ENCODE measurements at regions not wholly inside any gene's neighbourhood (a gene's known extent, or its start where the extent isn't known, plus 50 kb on each side); places are given as distances from the start of the nearest gene placed in this dataset.

GRCh38 chr9:73655831-73656230 is 504.2 kb downstream of the ANXA1 start:
- no peak overlapping the region for H3K27ac ChIP-seq (ENCODE audit: low read length)
- no peak for DNase-seq
- intact Hi-C loops (cut with DNase I) = no loop called here
- ATAC-seq = no peak
- H3K4me1 ChIP-seq (ENCODE audit: control insufficient read depth, insufficient read depth, low read length) = no peaks in the 10 kb centered on the region
- no peak overlapping the region for H3K4me3 ChIP-seq (ENCODE audit: low read length)
- 59% methylated on average over 2 of the region's 2 CpGs for WGBS
- H3K27me3 ChIP-seq (ENCODE audit: control insufficient read depth, insufficient read depth) = no peaks in the 10 kb centered on the region
- no peaks in the 10 kb centered on the region for H3K9me3 ChIP-seq (ENCODE audit: control insufficient read depth, low read length)

- H3K27me3 ChIP-seq (ENCODE audit: control insufficient read depth, insufficient read depth) = no peaks in the 10 kb centered on the region
- H3K9me3 ChIP-seq (ENCODE audit: control insufficient read depth, low read length) = no peaks in the 10 kb centered on the region
- intact Hi-C loops (cut with DNase I) = no loop called here
- no peak for ATAC-seq
- no peak overlapping the region for H3K4me3 ChIP-seq (ENCODE audit: low read length)
- no peak for DNase-seq
- no peak overlapping the region for H3K27ac ChIP-seq (ENCODE audit: low read length)
- no peaks in the 10 kb centered on the region for H3K4me1 ChIP-seq (ENCODE audit: control insufficient read depth, insufficient read depth, low read length)
- WGBS = 52% methylated on average over 1 of the region's 1 CpG
Measured at GRCh38 chr9:73665253-73665652, 513.6 kb downstream of the ANXA1 start.

- no peak for DNase-seq
- H3K27me3 ChIP-seq (ENCODE audit: control insufficient read depth, insufficient read depth) = no peaks in the 10 kb centered on the region
- intact Hi-C loops (cut with DNase I) = no loop called here
- no peak overlapping the region for H3K27ac ChIP-seq (ENCODE audit: low read length)
- no peaks in the 10 kb centered on the region for H3K4me1 ChIP-seq (ENCODE audit: control insufficient read depth, insufficient read depth, low read length)
- 69% methylated on average over 1 of the region's 1 CpG for WGBS
- ATAC-seq = no peak
- H3K4me3 ChIP-seq (ENCODE audit: low read length) = no peak overlapping the region
- no peaks in the 10 kb centered on the region for H3K9me3 ChIP-seq (ENCODE audit: control insufficient read depth, low read length)
Measured at GRCh38 chr9:73667749-73668148, 516.1 kb downstream of the ANXA1 start.

- ATAC-seq (no peak), DNase-seq (no peak)
- WGBS = 53% methylated on average over 6 of the region's 6 CpGs
- intact Hi-C loops (cut with DNase I) = no loop called here
- no peaks in the 10 kb centered on the region for H3K27me3 ChIP-seq (ENCODE audit: control insufficient read depth, insufficient read depth)
- no peak overlapping the region for H3K27ac ChIP-seq (ENCODE audit: low read length)
- H3K4me3 ChIP-seq (ENCODE audit: low read length) = no peak overlapping the region
- no peaks in the 10 kb centered on the region for H3K4me1 ChIP-seq (ENCODE audit: control insufficient read depth, insufficient read depth, low read length)
- H3K9me3 ChIP-seq (ENCODE audit: control insufficient read depth, low read length) = no peaks in the 10 kb centered on the region
Measured at GRCh38 chr9:73680831-73681230, 529.2 kb downstream of the ANXA1 start.

GRCh38 chr9:73682789-73683188 is 531.1 kb downstream of the ANXA1 start:
- no peak for ATAC-seq
- DNase-seq = no peak
- Histone ChIP-seq H3K4me3 (ENCODE audit: low read length) (no peak overlapping the region), H3K27me3 (ENCODE audit: control insufficient read depth, insufficient read depth) (no peaks in the 10 kb centered on the region), H3K4me1 (ENCODE audit: control insufficient read depth, insufficient read depth, low read length) (no peaks in the 10 kb centered on the region), H3K9me3 (ENCODE audit: control insufficient read depth, low read length) (no peaks in the 10 kb centered on the region), H3K27ac (ENCODE audit: low read length) (no peak overlapping the region)
- intact Hi-C loops (cut with DNase I) = no loop called here

DNA sequence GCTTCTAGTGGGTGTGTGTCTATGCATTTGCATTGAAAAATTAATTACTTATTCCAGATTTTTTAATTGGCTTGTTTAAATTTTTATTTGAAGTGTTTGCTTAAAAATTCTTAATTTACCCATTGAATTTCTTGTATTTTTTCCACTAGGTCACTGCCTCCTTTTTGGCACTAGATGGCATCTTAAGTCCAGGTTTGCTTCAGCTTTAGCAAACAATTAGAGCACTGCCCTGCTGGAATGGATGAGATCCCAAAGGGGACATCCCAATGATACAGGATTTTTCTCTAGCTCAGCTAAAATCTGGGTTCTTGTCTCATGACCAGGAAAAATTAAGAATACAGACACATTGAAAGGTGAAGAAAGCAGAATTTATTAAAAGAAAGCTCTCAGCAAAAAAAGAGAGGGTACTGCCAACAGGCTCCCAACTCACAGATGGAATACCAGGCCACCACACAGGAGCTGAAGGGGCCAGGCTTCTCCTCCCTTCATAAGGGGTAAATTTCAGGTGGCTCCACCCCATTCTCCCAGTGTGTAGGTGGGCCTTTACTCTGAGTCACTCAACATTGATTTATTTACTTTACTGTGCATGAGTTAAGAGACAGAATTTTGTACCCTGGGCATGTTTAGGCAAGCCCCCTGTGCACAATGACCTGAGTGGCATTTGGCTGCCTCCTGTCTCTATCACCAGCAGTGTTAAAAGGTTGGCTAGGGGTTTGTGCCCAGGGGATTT is 532.4 kb downstream of the ANXA1 start:
- no peak overlapping the region for H3K4me3 ChIP-seq (ENCODE audit: low read length)
- H3K9me3 ChIP-seq (ENCODE audit: control insufficient read depth, low read length) = no peaks in the 10 kb centered on the region
- ATAC-seq = no peak
- intact Hi-C loops (cut with DNase I) = no loop called here
- H3K27ac ChIP-seq (ENCODE audit: low read length) = no peak overlapping the region
- H3K27me3 ChIP-seq (ENCODE audit: control insufficient read depth, insufficient read depth) = no peaks in the 10 kb centered on the region
- no peak for DNase-seq
- no peaks in the 10 kb centered on the region for H3K4me1 ChIP-seq (ENCODE audit: control insufficient read depth, insufficient read depth, low read length)

DNA sequence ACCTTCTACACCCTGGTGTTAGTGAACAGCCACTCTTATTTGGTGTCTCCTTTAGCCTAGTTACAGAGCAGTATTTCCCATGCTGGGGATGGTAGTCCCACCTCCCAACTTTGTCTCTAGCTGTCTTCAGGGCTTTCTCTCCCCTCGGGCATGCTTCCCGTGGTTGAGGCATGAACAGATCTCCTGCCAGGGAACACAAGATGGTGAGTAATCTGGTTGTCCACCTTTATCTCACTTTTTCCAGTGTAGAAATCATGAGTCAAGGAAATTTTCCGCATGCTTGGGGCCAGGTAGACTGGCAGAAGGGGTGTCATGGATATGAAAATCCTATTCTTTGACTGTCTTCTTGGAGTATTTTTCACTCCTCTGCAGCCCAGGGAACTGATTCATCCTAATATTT is 532.9 kb downstream of the ANXA1 start:
- no peak for DNase-seq
- no peak overlapping the region for H3K4me3 ChIP-seq (ENCODE audit: low read length)
- WGBS = 61% methylated on average over 3 of the region's 3 CpGs
- no peak overlapping the region for H3K27ac ChIP-seq (ENCODE audit: low read length)
- no peaks in the 10 kb centered on the region for H3K27me3 ChIP-seq (ENCODE audit: control insufficient read depth, insufficient read depth)
- no peaks in the 10 kb centered on the region for H3K4me1 ChIP-seq (ENCODE audit: control insufficient read depth, insufficient read depth, low read length)
- H3K9me3 ChIP-seq (ENCODE audit: control insufficient read depth, low read length) = no peaks in the 10 kb centered on the region
- ATAC-seq = no peak
- intact Hi-C loops (cut with DNase I) = no loop called here

- Histone ChIP-seq H3K27ac (ENCODE audit: low read length) (no peak overlapping the region), H3K4me3 (ENCODE audit: low read length) (no peak overlapping the region), H3K4me1 (ENCODE audit: control insufficient read depth, insufficient read depth, low read length) (no peaks in the 10 kb centered on the region), H3K27me3 (ENCODE audit: control insufficient read depth, insufficient read depth) (no peaks in the 10 kb centered on the region), H3K9me3 (ENCODE audit: control insufficient read depth, low read length) (no peaks in the 10 kb centered on the region)
- no peak for DNase-seq
- intact Hi-C loops (cut with DNase I) = no loop called here
- no peak for ATAC-seq
- 75% methylated on average over 3 of the region's 3 CpGs for WGBS
Measured at GRCh38 chr9:73685786-73686185, 534.1 kb downstream of the ANXA1 start.

DNA sequence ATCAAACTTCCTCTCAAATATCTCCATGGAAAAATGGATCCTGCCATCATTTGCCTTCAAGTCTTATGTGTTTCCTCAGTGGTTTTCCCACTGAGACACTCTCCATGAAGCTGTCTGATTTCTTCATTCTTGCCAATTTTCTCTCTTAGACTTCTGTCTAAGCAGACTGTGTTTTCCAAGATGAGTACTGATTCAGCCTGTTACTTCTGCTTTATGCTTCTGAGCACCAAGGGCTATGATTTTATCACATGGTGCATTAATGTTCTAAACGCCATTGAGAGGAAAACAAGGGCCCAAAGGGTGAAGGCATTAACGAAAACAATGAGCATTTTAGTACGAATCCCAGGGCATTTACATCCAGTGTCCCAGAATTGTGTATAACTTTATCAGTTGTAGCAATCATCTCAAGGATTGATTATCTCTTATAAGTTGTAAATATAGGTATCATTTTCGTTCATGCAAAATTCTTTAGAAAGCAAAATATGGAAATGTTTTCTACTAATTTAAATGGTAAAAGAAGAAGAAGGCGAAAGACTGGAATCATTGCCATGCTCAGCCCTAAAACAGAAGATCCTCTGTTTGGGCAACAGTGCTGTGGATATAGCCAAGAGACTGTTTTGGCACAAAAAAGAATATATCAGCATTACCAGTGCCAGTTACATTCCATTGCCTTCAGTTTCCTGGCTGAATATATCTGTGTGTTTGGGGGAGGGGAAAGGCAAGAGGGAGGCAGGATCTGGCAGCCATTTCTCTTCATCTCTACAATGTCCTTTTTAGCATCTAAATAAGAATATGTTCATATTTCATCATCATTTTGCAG is 537.6 kb downstream of the ANXA1 start:
- Histone ChIP-seq H3K27ac (ENCODE audit: low read length) (no peak overlapping the region), H3K4me1 (ENCODE audit: control insufficient read depth, insufficient read depth, low read length) (no peaks in the 10 kb centered on the region), H3K27me3 (ENCODE audit: control insufficient read depth, insufficient read depth) (no peaks in the 10 kb centered on the region), H3K9me3 (ENCODE audit: control insufficient read depth, low read length) (no peaks in the 10 kb centered on the region), H3K4me3 (ENCODE audit: low read length) (no peak overlapping the region)
- DNase-seq = no peak
- intact Hi-C loops (cut with DNase I) = no loop called here
- no peak for ATAC-seq
- 65% methylated on average over 5 of the region's 5 CpGs for WGBS

DNA sequence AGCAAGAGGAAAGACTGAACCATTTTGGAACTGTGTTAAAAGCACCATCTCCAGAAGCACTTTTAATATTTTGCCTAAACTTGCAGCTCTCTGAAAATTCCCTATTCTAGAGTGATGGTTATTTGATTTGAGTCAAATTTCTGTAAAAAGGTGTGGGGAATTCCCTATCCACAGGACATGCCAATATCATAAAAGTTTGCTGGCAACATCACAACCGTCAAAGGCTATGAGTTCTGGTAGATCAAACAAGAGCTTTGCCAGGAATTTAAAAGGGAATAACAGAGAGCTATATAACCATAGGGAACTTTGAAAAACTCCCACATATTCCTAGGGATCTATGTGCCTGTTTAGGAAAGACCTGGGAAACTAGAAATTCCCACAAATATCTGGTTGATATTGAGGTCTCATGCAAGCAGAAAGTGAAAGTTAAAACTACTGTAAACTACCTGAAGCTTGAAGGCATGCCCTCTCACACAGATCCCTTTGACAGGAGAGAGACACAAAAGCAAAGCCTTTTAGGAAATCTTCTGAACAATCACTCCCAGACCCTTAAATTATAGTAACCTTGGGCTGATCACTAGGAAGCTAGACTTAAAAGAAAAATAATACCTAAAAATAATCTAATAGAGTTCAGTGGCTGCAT is 549.9 kb downstream of the ANXA1 start:
- Histone ChIP-seq H3K27ac (ENCODE audit: low read length) (no peak overlapping the region), H3K27me3 (ENCODE audit: control insufficient read depth, insufficient read depth) (no peaks in the 10 kb centered on the region), H3K4me3 (ENCODE audit: low read length) (no peak overlapping the region), H3K4me1 (ENCODE audit: control insufficient read depth, insufficient read depth, low read length) (no peaks in the 10 kb centered on the region), H3K9me3 (ENCODE audit: control insufficient read depth, low read length) (no peaks in the 10 kb centered on the region)
- no peak for ATAC-seq
- intact Hi-C loops (cut with DNase I) = no loop called here
- no peak for DNase-seq
- 67% methylated on average over 1 of the region's 1 CpG for WGBS

GRCh38 chr9:73714294-73714693 is 562.6 kb downstream of the ANXA1 start:
- ATAC-seq (no peak), DNase-seq (no peak)
- Histone ChIP-seq H3K9me3 (ENCODE audit: control insufficient read depth, low read length) (no peaks in the 10 kb centered on the region), H3K27me3 (ENCODE audit: control insufficient read depth, insufficient read depth) (no peaks in the 10 kb centered on the region), H3K4me1 (ENCODE audit: control insufficient read depth, insufficient read depth, low read length) (no peaks in the 10 kb centered on the region), H3K4me3 (ENCODE audit: low read length) (no peak overlapping the region), H3K27ac (ENCODE audit: low read length) (no peak overlapping the region)
- WGBS = 62% methylated on average over 1 of the region's 1 CpG
- intact Hi-C loops (cut with DNase I) = no loop called here

Data from right cardiac atrium (tissue), 5 donors.